CMK (cell line): ENCODE measurements at regions not wholly inside any gene's neighbourhood (a gene's known extent, or its start where the extent isn't known, plus 50 kb on each side); places are given as distances from the start of the nearest gene placed in this dataset.
"Not testable (repeated sequence)": the region's sequence is repeated elsewhere in the genome, so short reads cannot be mapped to it uniquely, and the experiment has no call there.

Source experiments
- DNase-seq: peaks from one replicate; pipeline ENCODE4 v3.0.0-alpha.2; 2010; ENCODE audit warnings: low read depth

DNA sequence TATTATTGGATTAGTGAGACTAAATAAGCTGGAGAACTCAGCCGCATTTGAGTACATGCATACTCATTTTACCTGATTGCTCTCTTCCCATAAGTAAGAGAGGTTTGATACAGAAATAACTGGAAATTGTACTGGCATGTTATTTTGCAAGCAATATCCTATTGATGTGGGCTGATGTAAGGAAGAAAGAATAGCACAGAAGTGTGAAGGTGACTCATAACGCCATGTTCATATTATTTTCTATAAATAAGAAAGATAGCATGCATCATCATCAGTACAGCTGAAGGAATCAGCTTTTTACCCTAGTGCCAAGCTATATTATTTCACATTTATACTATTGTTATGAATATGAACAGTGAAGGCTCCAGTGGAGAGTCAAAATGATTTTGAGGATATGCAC lies 138.3 kb upstream of the FAM47A start:
- no peak for DNase-seq

DNA sequence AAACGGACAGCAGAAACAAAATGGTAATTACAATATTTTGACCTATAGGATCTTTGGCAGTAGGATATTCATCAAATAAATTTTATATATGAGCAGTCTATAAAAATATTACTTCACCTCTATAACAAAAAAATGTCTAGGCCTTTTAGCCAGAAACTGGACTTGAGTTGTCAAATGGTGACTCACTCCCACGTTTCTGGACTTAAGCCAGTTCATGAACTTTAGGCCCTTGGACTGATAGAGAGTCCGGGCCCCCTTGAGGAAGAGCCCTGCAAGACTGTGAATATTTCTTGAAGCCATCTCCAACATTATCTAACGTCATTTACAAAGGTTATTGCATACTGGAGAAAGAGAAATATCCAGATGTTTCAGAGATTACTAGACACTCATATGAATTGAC lies 106.8 kb upstream of the FAM47A start:
- no peak for DNase-seq

DNA sequence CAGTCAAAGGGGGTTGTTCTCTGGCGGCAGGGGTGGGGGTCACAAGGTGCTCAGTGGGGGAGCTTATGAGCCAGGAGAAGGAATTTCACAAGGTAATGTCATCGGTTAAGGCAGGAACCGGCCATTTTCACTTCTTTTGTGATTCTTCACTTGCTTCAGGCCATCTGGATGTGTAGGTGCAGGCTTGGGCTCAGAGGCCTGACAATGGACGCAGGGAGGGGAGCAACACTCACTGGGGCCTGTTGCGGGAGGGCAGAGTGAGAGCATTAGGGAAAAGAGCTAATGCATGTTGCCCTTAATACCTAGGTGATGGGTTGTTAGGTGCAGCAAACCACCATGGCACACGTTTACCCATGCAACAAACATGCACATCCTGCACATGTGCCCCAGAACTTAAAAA lies 98.0 kb upstream of the FAM47A start:
- not testable (repeated sequence) for DNase-seq

DNA sequence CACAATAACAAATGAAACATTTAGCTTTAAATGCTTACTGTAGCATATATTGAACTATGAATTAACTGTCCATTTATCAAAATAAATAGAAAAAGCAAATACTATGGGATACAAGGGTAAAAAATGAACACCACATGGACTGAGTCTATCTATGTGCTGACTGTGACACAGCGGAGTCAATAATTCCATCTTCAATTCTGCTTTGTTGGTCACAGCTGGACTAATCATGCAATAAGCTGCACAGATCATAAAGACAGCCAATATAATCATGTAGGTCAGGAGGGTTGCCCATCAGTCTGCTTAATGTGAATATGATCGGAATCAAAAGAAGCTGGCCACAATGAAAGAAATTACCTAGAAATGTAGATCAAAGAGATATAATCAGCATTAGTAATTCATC lies 95.7 kb upstream of the FAM47A start:
- DNase-seq: no peak

DNA sequence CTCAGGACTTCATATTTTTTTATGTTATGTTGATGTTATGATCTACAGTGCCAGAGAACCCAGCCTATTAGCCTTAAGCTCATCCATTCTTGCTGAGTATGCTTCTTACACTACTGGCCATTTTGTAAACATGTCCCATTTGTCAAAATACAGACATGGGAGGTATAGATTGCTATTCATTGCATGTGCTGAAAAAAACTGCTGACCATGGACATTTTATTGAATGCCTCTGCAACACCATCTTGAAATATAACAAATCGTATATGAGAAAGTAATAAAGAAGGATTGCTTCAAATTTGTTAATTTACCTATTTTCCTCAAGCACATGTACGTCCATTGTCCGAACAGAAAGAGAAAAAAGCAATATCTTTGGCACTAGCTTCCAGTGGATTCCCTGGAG lies 91.5 kb upstream of the FAM47A start:
- no peak for DNase-seq

DNA sequence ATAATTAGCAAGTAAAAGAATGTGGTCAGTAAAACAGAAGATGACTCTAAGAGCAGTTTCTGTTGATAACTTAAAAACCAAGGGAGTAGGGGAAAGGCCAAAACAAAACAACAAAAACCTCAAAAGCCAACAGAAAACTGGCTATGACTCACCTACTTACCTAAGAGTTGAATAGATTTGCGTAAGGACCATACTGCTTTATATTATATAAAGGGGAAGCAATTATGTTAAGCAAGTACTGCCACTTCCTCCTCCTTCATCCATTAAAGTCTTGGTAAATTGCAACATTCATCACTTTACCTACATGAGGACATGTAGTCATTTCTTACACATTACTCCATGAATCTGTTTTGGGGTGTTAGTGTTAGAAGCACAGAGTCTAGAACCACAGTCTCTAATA lies 85.9 kb upstream of the FAM47A start:
- no peak for DNase-seq

DNA sequence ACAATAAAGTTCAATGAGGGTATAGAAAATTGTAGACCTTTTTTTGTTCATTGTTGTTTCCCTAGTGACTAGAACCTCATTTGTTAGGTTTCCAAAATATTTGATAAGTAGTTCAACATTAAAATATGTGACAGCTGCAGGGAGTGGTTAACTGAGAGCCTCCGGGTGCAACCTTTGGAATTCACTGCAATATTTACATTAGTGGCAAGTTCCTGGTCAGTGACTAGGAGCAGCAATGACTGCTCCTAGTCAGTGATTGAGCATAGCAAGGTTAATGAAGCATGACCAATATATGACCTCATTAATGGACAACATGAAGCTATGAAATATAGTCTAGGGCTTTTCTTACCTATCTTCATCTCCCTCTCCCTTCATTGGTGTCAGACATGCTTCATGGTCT lies 65.8 kb upstream of the FAM47A start:
- no peak for DNase-seq
